Skeletal muscle tissue (tissue), 3 donors: ENCODE measurements at regions not wholly inside any gene's neighbourhood (a gene's known extent, or its start where the extent isn't known, plus 50 kb on each side); places are given as distances from the start of the nearest gene placed in this dataset.

ENCODE experiments used
- H3K27ac ChIP-seq: one replicate; pipeline ENCODE4 v1.7.0; 2013; ENCODE audit warnings: mild to moderate bottlenecking, low read depth, low read length, inconsistent platforms
- H3K27me3 ChIP-seq, 3 donors: one replicate each; pipeline ENCODE4 v1.7.0; 2013; ENCODE audit warnings: low read length in 3 of 3; ENCODE audit not compliant: control insufficient read depth in 3 of 3, insufficient read depth in 3 of 3
- H3K36me3 ChIP-seq, 3 donors: one replicate each; pipeline ENCODE4 v1.7.0; 2013; ENCODE audit warnings: low read length in 3 of 3; ENCODE audit not compliant: control insufficient read depth in 3 of 3, insufficient read depth in 3 of 3
- H3K4me1 ChIP-seq, 3 donors: one replicate each; pipeline ENCODE4 v1.7.0; 2013; ENCODE audit warnings: low read length in 3 of 3, mild to moderate bottlenecking in 3 of 3; ENCODE audit not compliant: control insufficient read depth in 3 of 3, insufficient read depth in 3 of 3
- H3K4me3 ChIP-seq, 3 donors: one replicate each; pipeline ENCODE4 v1.7.0; 2013; ENCODE audit warnings: low read length in 3 of 3
- H3K9ac ChIP-seq, 3 donors: one replicate each; pipeline ENCODE4 v1.7.0; 2013; ENCODE audit warnings: low read length in 3 of 3, mild to moderate bottlenecking in 3 of 3, moderate library complexity in 2 of 3, low read depth in 1 of 3
- H3K9me3 ChIP-seq, 3 donors: one replicate each; pipeline ENCODE4 v1.7.0; 2013; ENCODE audit warnings: low read length in 3 of 3; ENCODE audit not compliant: control insufficient read depth in 3 of 3
- donor health status: Osteomylitis.

DNA sequence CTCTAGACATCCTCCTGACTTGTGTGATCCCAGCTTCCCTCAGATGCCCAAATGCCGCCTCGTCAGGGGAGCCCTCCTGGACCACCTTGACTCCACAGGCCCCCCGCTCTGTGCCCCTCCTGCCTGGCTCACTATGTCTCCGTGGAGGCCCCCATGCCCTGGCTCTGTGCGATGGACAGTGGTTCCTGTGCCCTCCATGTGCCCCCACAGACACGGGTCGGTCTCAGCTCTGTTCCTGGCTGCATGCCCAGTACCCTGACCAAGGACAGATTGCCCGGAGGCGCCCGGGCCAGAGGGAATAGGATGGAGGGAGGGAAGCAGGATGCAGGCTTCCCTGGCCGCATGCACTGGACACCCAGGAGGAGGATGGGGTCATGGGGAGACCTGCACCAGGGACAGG is 1274.6 kb downstream of the BRD1 start:
- H3K36me3 ChIP-seq = no peaks in the 10 kb centered on the region
- H3K4me1 ChIP-seq = no peaks in the 10 kb centered on the region
- H3K27me3 ChIP-seq = peaks cover 0 to 43% (median 22%) of the 10 kb centered on the region in 3 donors
- no peaks in the 10 kb centered on the region for H3K9me3 ChIP-seq
- H3K4me3 ChIP-seq = no peak overlapping the region
- no peak overlapping the region for H3K27ac ChIP-seq
- no peak overlapping the region for H3K9ac ChIP-seq

DNA sequence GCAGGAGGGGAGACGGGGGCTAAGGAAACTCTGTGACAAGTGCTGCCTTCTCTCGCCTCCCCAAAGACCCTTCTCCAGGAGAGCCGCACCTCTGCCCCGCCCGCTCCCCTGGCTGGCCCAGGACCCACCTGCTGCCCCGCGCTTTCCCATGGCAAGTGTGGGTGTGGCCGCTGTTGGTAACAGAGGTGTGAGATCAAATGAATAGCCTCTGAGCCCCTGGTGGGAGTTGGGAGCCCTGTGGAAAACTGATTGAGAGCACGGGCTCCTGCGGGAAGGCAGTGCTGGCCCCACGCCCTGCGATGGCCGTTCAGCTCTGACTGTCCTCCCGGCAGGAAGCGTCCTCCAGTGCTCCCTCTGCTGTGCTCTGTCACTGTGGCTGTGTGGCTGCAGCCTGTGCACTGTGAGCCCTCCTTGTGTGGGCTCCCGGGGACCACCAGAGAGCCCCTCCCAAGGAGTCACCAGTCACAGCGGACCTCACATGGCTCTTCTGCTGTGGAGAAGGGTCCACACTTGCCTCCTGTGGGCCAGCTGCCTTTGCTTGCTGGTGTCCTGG is 1275.9 kb downstream of the BRD1 start:
- H3K27me3 ChIP-seq = peaks cover 0 to 43% (median 22%) of the 10 kb centered on the region in 3 donors
- no peaks in the 10 kb centered on the region for H3K36me3 ChIP-seq
- no peaks in the 10 kb centered on the region for H3K4me1 ChIP-seq
- H3K9me3 ChIP-seq = no peaks in the 10 kb centered on the region
- H3K9ac ChIP-seq = no peak overlapping the region
- H3K4me3 ChIP-seq = no peak overlapping the region
- no peak overlapping the region for H3K27ac ChIP-seq

DNA sequence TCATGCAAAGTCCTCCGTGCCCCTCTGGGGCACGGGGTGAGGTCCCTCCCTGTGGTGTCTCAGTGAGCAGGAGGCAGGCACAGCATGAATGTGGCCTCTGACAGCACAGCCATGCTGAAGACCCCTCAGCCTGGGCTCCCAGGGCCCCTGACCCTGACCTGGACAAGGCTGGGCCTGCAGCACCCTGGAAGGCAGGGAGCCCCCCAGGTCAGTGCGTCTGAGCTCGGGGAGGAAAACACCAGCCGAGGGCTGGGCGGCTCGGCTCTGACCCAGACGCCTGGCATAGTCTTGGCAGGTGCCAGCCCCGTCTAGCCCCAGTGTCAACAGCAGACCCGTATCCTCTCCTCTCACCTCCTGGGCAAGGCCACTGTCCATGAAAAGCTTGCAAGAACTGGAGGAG is 1276.6 kb downstream of the BRD1 start:
- Histone ChIP-seq H3K4me3 (no peak overlapping the region), H3K9me3 (no peaks in the 10 kb centered on the region), H3K36me3 (no peaks in the 10 kb centered on the region), H3K9ac (no peak overlapping the region), H3K27me3 (peaks cover 0 to 43% (median 23%) of the 10 kb centered on the region in 3 donors), H3K4me1 (no peaks in the 10 kb centered on the region), H3K27ac (no peak overlapping the region)

DNA sequence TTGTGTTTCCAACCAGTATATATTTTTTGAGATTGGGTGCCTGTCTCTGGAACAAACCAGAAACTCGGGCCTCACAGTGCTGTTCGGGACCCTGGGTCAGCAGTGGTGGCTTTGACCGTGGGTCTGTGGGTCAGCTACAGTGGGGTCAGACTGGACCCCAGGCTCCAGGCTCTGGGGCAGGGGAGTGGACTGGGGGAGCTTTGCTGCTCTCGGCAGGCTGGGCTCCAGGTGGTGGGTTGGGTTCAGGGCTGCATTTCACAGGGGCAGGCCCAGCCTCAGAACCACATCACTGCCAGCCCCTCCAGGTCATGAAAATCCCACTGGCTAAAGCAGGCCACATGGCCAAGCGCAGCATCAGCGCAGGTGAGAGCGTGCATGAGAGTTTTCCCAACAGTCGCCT is 1279.3 kb downstream of the BRD1 start:
- H3K4me1 ChIP-seq = no peaks in the 10 kb centered on the region
- no peak overlapping the region for H3K27ac ChIP-seq
- no peak overlapping the region for H3K9ac ChIP-seq
- no peaks in the 10 kb centered on the region for H3K36me3 ChIP-seq
- H3K4me3 ChIP-seq = no peak overlapping the region
- peaks cover 0 to 33% (median 24%) of the 10 kb centered on the region in 3 donors for H3K27me3 ChIP-seq
- no peaks in the 10 kb centered on the region for H3K9me3 ChIP-seq

DNA sequence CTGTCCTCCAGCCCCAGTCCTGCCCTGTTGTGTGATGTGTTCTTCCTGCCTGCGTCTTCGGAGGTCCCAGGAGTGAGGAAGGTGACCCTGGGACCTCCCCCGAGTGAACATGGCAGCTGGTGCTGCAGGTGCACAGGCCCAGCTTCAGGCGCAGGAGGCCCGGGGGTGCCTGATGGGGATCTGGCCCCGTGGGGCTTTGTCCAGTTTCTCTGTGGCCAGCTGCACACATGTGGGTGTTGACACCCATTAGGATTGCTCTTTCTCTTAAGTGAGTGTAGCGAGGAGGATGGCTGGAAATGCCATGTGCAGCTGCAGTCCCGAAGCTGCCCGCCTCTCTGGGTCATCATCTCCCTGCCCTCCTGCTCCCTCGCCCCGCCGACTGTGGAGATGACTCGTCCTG is 1279.7 kb downstream of the BRD1 start:
- Histone ChIP-seq H3K36me3 (no peaks in the 10 kb centered on the region), H3K4me3 (no peak overlapping the region), H3K27ac (no peak overlapping the region), H3K4me1 (no peaks in the 10 kb centered on the region), H3K27me3 (peaks cover 0 to 31% (median 24%) of the 10 kb centered on the region in 3 donors), H3K9me3 (no peaks in the 10 kb centered on the region), H3K9ac (no peak overlapping the region)

DNA sequence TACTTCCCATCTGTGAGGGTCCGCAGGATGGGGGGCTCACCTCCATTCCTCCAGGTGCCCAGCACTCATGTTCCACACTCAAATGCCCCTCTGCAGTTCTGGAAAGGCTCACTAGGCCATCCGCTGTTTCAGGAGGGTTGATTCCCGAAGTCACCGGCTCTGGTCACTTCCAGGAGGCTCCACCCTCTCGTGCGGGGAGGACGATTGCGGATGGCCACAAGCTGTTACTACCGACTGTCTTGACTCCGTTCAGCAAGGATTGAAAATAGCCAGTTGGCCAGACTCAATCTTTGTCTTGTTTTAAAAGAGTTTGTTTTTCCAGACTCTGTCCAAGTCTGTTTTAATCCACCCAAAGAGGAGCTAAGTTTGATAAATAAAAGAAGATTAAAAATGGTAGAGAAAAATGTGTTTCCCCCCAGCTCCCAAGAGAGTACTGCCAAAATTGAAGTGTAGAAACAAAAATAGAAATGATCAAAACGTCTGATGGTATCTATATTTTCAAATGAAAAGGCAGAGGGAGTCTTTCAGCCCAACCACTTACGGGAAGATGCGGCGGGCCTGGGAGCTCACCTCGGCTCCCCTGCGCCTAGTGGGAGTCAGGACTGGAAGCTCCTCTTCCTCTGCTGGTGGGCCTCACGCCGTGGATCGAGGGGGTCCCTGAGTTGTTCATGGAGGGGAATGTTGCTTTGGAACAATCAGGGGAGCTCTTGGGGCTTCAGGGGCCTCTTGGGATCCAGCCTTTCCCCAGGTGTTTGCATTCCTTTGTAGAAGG is 1280.8 kb downstream of the BRD1 start:
- Histone ChIP-seq H3K36me3 (no peaks in the 10 kb centered on the region), H3K9me3 (no peaks in the 10 kb centered on the region), H3K4me3 (no peak overlapping the region), H3K27ac (no peak overlapping the region), H3K4me1 (no peaks in the 10 kb centered on the region), H3K9ac (no peak overlapping the region), H3K27me3 (peaks cover 0 to 23% (median 20%) of the 10 kb centered on the region in 3 donors)

DNA sequence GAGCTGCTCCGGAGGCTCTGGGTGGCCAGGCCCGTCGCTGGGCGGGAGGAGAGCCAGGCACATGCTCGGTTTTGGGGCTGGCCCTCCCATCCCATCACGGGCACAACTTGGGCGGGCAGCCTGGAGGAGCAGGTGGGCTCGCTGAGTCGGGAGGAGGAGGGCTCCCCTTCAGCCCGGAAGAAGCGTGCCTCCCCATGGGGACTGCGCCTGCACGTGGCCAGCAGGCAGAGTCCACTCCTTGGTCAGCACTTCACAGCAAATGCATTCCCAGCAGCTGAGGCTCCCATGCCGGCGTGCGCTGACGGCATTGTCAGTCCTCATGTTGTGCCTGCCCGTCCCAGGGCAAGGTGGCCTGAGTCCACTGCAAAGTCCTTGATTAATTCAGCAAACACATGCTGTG is 1281.7 kb downstream of the BRD1 start:
- peaks cover 0 to 24% (median 19%) of the 10 kb centered on the region in 3 donors for H3K27me3 ChIP-seq

DNA sequence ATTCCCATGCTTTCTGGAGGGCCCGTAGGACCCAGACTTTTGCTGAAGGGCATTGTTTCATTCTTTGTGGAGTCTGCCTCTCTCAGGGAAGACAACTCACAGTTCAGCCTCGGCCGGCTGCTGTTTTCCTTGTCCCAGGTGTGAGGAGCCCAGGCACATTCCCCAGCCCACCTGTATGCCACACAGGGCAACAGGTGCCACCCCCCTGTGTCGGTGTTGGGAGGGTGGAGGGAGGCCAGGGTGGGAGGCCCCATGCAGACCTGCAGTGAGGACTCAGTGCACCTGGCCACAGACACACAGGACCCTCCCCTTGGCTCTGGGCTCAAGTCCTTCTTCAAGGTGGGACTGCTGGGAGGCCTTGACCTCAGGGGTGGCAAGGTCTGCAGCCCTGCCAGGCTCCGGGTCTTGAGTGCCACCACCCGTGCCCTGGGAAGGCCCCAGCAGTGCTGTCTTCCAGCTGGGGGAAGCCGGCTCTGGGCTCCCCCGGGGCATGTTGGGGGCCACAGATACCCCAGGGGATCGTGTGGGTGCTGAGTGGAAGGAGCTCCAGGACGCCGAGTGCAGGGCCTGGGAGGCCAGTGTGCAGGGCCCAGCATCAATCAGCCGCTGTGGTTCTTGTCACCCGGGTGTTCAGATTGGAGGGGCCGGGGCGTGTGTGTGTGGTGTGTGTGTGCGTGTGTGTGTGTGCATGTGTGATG is 1286.1 kb downstream of the BRD1 start:
- H3K27me3 ChIP-seq = peaks cover 7 to 18% (median 17%) of the 10 kb centered on the region in 3 donors
- H3K36me3 ChIP-seq = no peaks in the 10 kb centered on the region
- no peaks in the 10 kb centered on the region for H3K9me3 ChIP-seq
- H3K4me3 ChIP-seq = no peak overlapping the region
- no peak overlapping the region for H3K9ac ChIP-seq
- peaks cover 0 to 6% (median 0%) of the 10 kb centered on the region in 3 donors for H3K4me1 ChIP-seq
- no peak overlapping the region for H3K27ac ChIP-seq

More for the DNA sequence above, 1281.7 kb downstream of the BRD1 start:
- H3K9me3 ChIP-seq = no peaks in the 10 kb centered on the region
- H3K4me3 ChIP-seq = no peak overlapping the region
- H3K36me3 ChIP-seq = no peaks in the 10 kb centered on the region
- H3K4me1 ChIP-seq = no peaks in the 10 kb centered on the region
- no peak overlapping the region for H3K27ac ChIP-seq
- no peak overlapping the region for H3K9ac ChIP-seq

DNA sequence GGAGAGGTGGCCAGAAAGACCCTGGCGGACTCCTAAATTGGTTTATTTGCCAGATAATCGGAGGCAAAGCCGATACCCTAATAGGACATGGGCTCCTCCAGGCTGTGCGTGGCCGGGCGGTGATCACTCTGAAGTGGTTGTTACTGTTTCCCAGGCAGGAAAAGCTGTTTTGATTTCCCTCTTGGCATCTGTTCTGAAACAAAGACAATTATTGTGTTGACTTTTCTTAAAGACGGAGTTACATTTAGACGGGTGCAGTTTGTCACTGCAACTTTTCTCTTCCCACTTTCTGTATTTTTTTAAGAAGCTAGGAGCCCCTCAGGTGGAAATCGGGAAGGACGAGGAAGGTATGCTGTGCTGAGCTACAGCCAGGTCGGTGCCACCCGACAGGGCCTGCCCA is 1288.4 kb downstream of the BRD1 start:
- H3K27me3 ChIP-seq = peaks cover 14 to 19% (median 16%) of the 10 kb centered on the region in 3 donors

DNA sequence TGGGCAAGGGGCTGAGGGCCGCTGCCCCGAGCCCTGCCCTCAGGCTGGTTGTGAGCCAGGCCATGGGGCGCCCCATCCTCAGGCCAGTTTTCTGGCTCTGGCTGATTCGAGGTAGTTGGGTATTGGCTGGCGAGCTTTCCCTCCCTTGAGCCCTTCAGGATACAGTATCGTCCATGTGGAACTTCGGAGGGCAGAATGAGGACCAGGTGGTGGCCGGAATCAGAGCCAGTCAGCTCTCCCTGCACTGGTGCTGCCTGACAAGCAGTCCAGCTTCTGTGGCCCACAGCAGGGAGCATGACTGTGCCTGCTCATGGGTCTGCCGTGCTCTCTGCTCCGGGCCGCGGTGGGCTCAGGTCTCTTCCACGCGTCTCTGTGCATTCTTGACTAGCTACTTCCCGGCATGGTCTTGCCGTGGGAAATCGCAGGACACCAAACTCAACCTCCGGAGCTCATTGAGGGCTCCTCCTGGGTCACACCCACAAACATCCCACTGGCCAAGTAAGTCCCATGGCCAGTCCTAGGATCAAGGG is 1289.3 kb downstream of the BRD1 start:
- Histone ChIP-seq H3K27ac (no peak overlapping the region), H3K9me3 (peaks cover 0 to 2% (median 0%) of the 10 kb centered on the region in 3 donors), H3K4me1 (peaks cover 0 to 7% (median 0%) of the 10 kb centered on the region in 3 donors), H3K9ac (no peak overlapping the region), H3K27me3 (peaks cover 14 to 20% (median 15%) of the 10 kb centered on the region in 3 donors), H3K36me3 (no peaks in the 10 kb centered on the region), H3K4me3 (no peak overlapping the region)

More for the DNA sequence above, 1288.4 kb downstream of the BRD1 start:
- Histone ChIP-seq H3K9me3 (peaks cover 0 to 2% (median 0%) of the 10 kb centered on the region in 3 donors), H3K4me1 (peaks cover 0 to 7% (median 0%) of the 10 kb centered on the region in 3 donors), H3K9ac (no peak overlapping the region), H3K36me3 (no peaks in the 10 kb centered on the region), H3K4me3 (no peak overlapping the region), H3K27ac (no peak overlapping the region)
